ENCODE measurements at regions not wholly inside any gene's neighbourhood (a gene's known extent, or its start where the extent isn't known, plus 50 kb on each side); places are given as distances from the start of the nearest gene placed in this dataset.

DNA sequence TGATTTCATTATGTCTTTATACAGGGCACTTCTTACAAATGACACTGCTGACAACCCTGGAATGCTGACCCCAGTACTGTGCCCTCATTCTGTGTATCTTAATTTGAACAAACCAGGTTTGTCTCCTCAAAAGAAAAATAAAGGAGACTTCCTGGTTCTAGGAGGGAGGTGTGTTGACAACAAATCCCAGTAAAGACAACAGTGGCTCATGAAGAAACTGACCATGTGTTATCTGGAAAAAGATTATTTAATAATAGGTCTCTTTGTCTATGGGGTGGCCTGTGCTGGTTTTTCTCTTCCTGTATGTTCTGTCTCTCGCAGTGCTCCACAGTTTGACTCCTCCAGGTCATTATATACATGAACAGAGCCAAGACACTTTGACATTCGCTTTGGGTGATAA, 454.6 kb downstream of the LMO4 start:
- intact Hi-C loops (cut with micrococcal nuclease; ENCODE audit: unreplicated experiment): no loop called here
- TF ChIP-seq SIN3A (IDR thresholded peaks at IDR 0.05; ENCODE audit: borderline replicate concordance, insufficient read depth, low read depth, low read length): no peak
- no peak for TF ChIP-seq POLR2AphosphoS5 (IDR thresholded peaks at IDR 0.05; ENCODE audit: low read depth, low read length)
- no peak for TF ChIP-seq TCF7L2 (IDR thresholded peaks at IDR 0.05; ENCODE audit: low read depth, low read length)
- TF ChIP-seq, protein P1, sequence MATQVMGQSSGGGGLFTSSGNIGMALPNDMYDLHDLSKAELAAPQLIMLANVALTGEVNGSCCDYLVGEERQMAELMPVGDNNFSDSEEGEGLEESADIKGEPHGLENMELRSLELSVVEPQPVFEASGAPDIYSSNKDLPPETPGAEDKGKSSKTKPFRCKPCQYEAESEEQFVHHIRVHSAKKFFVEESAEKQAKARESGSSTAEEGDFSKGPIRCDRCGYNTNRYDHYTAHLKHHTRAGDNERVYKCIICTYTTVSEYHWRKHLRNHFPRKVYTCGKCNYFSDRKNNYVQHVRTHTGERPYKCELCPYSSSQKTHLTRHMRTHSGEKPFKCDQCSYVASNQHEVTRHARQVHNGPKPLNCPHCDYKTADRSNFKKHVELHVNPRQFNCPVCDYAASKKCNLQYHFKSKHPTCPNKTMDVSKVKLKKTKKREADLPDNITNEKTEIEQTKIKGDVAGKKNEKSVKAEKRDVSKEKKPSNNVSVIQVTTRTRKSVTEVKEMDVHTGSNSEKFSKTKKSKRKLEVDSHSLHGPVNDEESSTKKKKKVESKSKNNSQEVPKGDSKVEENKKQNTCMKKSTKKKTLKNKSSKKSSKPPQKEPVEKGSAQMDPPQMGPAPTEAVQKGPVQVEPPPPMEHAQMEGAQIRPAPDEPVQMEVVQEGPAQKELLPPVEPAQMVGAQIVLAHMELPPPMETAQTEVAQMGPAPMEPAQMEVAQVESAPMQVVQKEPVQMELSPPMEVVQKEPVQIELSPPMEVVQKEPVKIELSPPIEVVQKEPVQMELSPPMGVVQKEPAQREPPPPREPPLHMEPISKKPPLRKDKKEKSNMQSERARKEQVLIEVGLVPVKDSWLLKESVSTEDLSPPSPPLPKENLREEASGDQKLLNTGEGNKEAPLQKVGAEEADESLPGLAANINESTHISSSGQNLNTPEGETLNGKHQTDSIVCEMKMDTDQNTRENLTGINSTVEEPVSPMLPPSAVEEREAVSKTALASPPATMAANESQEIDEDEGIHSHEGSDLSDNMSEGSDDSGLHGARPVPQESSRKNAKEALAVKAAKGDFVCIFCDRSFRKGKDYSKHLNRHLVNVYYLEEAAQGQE (IDR thresholded peaks at IDR 0.05; ENCODE audit: insufficient read depth in 1 of 2, low read depth in 2 of 2, low read length in 1 of 2): no peak
- TF ChIP-seq, protein P2, sequence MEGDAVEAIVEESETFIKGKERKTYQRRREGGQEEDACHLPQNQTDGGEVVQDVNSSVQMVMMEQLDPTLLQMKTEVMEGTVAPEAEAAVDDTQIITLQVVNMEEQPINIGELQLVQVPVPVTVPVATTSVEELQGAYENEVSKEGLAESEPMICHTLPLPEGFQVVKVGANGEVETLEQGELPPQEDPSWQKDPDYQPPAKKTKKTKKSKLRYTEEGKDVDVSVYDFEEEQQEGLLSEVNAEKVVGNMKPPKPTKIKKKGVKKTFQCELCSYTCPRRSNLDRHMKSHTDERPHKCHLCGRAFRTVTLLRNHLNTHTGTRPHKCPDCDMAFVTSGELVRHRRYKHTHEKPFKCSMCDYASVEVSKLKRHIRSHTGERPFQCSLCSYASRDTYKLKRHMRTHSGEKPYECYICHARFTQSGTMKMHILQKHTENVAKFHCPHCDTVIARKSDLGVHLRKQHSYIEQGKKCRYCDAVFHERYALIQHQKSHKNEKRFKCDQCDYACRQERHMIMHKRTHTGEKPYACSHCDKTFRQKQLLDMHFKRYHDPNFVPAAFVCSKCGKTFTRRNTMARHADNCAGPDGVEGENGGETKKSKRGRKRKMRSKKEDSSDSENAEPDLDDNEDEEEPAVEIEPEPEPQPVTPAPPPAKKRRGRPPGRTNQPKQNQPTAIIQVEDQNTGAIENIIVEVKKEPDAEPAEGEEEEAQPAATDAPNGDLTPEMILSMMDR (IDR thresholded peaks at IDR 0.05): no peak
- no TSS peak for BruUV-seq (replicated peaks)
- Histone ChIP-seq H3K27me3 (ENCODE audit: control insufficient read depth, insufficient read depth, low read length) (no peaks in the 10 kb centered on the region), H3K27ac (ENCODE audit: low read length) (no peak overlapping the region), H3K4me1 (ENCODE audit: control insufficient read depth, insufficient read depth, low read length) (no peaks in the 10 kb centered on the region), H3K4me3 (ENCODE audit: low read depth in 2 of 2, low read length in 2 of 2) (no peak overlapping the region), H3K9me3 (ENCODE audit: control insufficient read depth, insufficient read depth, low read depth, low read length) (no peaks in the 10 kb centered on the region), H3K36me3 (ENCODE audit: control insufficient read depth, insufficient read depth, low read length) (no peaks in the 10 kb centered on the region)
- no peak for ATAC-seq
- POLR2A ChIA-PET: no interaction called here
- CTCF ChIA-PET: no interaction called here
- in situ Hi-C loops (cut with HindIII; ENCODE audit: low pct_unique_long_range_greater_than_20kb, low sequenced_read_pairs): no loop called here
- no peak for DNase-seq (ENCODE audit: low read depth, low spot score)

GRCh38 chr1:87785386-87785785, 456.7 kb downstream of the LMO4 start:
- BruUV-seq (replicated peaks): no TSS peak
- Histone ChIP-seq H3K27me3 (ENCODE audit: control insufficient read depth, insufficient read depth, low read length) (no peaks in the 10 kb centered on the region), H3K4me1 (ENCODE audit: control insufficient read depth, insufficient read depth, low read length) (no peaks in the 10 kb centered on the region), H3K36me3 (ENCODE audit: control insufficient read depth, insufficient read depth, low read length) (no peaks in the 10 kb centered on the region), H3K4me3 (ENCODE audit: low read depth in 2 of 2, low read length in 2 of 2) (no peak overlapping the region), H3K27ac (ENCODE audit: low read length) (no peak overlapping the region), H3K9me3 (ENCODE audit: control insufficient read depth, insufficient read depth, low read depth, low read length) (no peaks in the 10 kb centered on the region)
- in situ Hi-C loops (cut with HindIII; ENCODE audit: low pct_unique_long_range_greater_than_20kb, low sequenced_read_pairs) (no loop called here), intact Hi-C loops (cut with micrococcal nuclease; ENCODE audit: unreplicated experiment) (no loop called here)
- no peak for DNase-seq (ENCODE audit: low read depth, low spot score)
- no peak for ATAC-seq
- ChIA-PET POLR2A (no interaction called here), CTCF (no interaction called here)
- TF ChIP-seq, protein P2 (IDR thresholded peaks at IDR 0.05): no peak
- TF ChIP-seq POLR2AphosphoS5 (IDR thresholded peaks at IDR 0.05; ENCODE audit: low read depth, low read length): no peak

DNA sequence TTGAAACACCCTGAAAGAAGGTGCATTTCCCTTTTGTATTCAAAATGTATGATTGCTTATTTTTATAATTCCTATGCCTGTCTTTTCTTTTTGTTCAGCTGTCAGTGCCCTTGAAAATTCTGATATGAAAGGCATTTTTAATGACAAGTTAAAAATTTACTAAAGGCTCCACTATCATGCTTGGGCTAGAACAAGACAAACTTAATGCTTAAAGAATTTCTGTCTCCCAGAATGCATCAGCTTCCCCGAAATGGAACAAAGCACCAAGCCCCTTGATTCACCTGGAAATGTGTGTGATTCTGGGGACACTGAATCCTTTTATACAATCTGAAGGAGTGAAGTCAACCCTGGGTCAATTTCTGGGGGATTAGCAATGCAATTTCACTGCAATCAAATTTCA, 457.5 kb downstream of the LMO4 start:
- intact Hi-C loops (cut with micrococcal nuclease; ENCODE audit: unreplicated experiment) (no loop called here), in situ Hi-C loops (cut with HindIII; ENCODE audit: low pct_unique_long_range_greater_than_20kb, low sequenced_read_pairs) (no loop called here)
- ChIA-PET POLR2A (no interaction called here), CTCF (no interaction called here)
- DNase-seq (ENCODE audit: low read depth, low spot score) (no peak), ATAC-seq (no peak)
- Histone ChIP-seq H3K4me1 (ENCODE audit: control insufficient read depth, insufficient read depth, low read length) (no peaks in the 10 kb centered on the region), H3K27ac (ENCODE audit: low read length) (no peak overlapping the region), H3K9me3 (ENCODE audit: control insufficient read depth, insufficient read depth, low read depth, low read length) (no peaks in the 10 kb centered on the region), H3K27me3 (ENCODE audit: control insufficient read depth, insufficient read depth, low read length) (no peaks in the 10 kb centered on the region), H3K4me3 (ENCODE audit: low read depth in 2 of 2, low read length in 2 of 2) (no peak overlapping the region), H3K36me3 (ENCODE audit: control insufficient read depth, insufficient read depth, low read length) (no peaks in the 10 kb centered on the region)
- TF ChIP-seq, protein P2 (IDR thresholded peaks at IDR 0.05): no peak
- TF ChIP-seq TCF7L2 (IDR thresholded peaks at IDR 0.05; ENCODE audit: low read depth, low read length) (no peak), SIN3A (IDR thresholded peaks at IDR 0.05; ENCODE audit: borderline replicate concordance, insufficient read depth, low read depth, low read length) (no peak), POLR2AphosphoS5 (IDR thresholded peaks at IDR 0.05; ENCODE audit: low read depth, low read length) (no peak)
- TF ChIP-seq, protein P1 (IDR thresholded peaks at IDR 0.05; ENCODE audit: insufficient read depth in 1 of 2, low read depth in 2 of 2, low read length in 1 of 2): no peak
- no TSS peak for BruUV-seq (replicated peaks)

Data from Panc1 (cell line).